GM21529 (cell line): ENCODE measurements at regions not wholly inside any gene's neighbourhood (a gene's known extent, or its start where the extent isn't known, plus 50 kb on each side); places are given as distances from the start of the nearest gene placed in this dataset.
"Not testable (repeated sequence)": the region's sequence is repeated elsewhere in the genome, so short reads cannot be mapped to it uniquely, and the experiment has no call there.

Source experiments
- ATAC-seq: cut with Tn5 transposase; IDR thresholded peaks from one replicate; pipeline ENCODE4 v1.9.1; 2021; ENCODE audit not compliant: unreplicated experiment

DNA sequence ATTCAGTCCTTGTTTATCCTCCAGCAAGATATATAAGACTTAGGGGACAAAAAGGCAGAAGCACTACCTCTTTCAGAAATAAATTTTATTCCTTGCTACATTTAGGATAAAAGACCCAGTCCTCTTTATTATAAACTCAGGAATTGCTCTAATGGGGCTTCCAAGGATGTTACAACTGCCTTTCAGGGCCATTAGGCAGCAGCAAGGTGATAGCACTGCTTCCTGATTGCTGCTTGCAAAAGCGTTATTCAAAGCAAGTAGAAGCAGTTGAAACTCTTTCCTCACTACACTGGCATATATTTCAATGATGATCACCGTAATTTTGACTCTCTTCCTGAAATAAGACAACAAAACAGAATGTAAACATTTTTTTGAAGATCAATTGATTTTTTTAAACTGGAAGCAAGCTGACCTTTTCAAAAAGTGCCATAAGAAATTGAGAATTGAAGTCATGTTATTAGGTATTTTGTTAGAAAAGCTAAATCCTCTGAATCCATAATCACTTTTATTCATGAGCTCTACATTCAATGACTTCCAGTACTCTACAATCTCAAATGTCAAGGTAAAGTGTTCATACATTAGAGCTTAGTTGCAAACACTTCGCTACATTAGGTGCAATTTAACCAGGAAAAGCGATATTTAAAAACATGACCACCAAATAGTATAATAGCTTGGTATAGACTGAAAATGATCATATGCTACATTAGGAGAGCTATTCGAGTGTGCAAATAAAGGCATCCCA is 233.4 kb upstream of the SYT10 start:
- ATAC-seq, result no peak

DNA sequence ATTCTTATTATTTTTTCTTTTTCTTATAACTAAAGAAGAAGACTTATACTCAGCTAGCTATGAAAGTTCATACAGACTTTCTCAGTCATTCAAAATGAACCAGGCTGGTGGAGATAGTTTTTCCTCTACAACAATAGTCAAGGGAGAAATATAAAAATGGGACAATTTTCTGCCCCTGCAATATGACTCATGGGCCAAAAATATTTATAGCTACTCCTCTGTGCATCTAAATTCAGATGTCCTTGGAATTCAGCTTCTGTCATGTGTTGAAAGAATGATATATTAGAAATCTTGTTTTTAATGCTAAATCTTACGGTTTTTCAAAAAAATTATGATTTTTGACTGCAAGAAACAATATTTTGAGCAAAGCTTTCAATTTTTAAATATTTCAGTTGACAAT is 237.2 kb upstream of the SYT10 start:
- ATAC-seq, result no peak

DNA sequence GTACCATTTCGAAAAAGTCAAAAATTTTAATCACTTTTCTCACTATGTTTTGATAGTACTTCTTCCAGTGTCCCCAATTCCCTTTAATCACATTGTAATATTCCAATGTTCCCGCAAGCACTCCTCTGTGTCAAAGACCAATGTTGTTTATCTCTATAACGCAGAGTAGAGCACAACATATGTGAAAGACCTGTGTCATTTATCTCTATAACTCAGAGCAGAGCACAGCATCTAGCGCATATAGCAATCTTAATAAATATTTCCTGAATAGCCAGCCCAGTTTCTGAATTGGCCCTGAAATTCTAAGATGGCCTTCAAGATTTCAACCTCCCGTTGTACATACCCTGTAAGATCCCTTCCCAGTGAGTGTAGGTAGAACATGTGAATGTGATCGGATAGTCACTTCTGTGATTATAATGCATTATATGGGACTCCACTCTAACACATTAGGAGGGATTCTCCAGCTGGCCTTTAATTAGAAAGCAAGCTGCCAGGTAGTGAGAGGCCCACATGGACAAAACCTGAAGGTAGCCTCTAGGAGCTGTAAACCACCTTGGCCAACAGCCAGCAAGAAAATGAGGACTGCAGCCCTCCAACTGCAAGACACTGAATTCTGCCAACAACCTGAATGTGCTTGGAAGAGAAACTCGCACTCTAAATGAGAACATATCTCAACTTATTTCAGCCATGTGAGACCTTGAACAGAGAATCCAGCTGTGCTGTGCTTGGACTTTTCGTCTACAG is 238.8 kb upstream of the SYT10 start:
- ATAC-seq, result no peak

DNA sequence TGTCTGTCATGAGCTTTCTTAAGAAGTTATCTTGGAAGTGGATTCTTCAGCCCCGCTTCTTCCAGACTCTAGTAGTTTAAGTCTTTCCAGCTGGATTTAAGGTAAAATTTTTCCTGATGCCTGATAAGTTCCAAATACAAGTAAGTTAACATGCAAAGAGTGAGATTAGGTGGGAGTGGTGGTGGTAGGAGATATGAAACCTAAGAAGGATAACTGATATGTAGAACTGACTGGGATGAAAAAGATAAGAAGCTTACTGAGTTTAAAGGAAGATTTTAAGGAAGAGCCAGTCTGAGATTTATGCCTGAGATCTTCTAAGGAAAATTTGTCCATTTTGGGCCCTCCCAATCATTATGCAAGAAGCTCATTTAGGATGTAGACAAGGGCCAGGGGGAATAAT is 250.9 kb upstream of the SYT10 start:
- no peak for ATAC-seq

DNA sequence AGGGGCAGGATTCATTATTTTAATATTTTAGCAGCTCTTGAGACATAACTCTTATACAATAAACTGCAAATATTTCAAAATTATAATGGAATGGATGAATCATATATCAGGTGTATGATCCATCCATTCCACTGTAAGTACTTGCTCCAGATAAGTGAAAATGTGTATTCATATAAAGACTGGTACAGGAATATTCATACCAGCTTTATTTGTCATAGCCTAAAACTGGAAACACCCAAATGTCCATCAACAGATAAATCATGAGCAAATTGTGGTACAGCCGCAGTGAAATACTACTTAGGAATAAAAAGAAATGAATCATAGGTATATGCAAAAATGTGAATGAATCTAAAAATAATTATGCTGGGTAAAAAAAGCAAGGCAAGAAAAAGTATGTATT is 263.6 kb upstream of the SYT10 start:
- ATAC-seq, result no peak

DNA sequence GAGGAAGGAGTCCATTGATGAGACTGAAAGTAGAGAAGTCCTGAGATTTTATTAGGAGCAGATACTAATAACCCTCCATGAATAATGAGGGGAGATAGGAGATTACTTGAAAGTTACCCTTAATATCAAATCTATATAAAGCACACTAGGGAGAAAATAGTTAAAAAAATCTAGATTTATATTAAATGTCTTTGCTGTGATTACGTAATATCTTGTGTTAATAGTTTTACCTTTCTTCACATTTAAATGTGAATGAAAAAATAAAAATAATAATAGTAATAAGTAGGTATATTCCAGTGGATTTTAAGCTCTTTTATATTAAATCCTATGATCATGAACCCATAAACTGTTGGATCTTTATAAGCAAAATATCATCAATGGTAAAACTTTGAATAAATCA is 267.3 kb upstream of the SYT10 start:
- no peak for ATAC-seq

DNA sequence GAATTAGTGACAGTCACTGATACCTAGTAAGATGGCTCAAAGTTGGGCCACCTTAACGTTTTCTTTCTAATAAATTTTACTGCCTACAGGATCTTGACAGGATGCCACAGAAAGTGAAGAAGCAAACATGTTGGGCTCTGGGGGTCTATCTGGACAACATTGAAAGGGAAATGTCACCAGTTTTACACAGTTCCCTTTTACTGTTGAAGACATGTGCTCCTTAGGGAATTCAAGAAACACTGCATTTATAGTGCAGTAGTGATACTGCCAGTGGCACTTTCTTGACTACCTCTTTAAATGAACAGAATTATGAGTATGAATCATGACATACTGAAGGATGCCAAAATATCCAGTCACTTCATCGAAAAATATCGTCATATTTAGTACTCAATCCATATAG is 269.3 kb upstream of the SYT10 start:
- no peak for ATAC-seq

DNA sequence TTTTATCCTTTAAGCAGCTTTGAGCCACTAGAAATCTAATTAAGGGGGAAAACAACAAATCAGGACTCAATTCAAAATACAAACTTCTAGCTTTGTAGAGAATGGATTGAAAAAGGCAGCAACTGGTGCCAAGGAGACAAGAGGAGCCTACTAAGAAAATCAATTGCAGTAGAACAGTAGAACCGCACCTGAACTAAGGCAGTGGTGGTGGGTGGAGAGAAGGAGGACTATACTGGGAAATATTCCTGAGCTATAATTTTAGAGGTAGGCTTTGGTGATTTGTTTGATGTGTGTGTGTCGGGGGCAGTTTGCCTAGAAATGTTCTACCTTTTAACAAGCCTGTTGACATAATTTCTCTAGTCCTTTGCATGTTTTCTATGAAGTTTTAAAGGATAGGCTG is 270.9 kb upstream of the SYT10 start:
- no peak for ATAC-seq

DNA sequence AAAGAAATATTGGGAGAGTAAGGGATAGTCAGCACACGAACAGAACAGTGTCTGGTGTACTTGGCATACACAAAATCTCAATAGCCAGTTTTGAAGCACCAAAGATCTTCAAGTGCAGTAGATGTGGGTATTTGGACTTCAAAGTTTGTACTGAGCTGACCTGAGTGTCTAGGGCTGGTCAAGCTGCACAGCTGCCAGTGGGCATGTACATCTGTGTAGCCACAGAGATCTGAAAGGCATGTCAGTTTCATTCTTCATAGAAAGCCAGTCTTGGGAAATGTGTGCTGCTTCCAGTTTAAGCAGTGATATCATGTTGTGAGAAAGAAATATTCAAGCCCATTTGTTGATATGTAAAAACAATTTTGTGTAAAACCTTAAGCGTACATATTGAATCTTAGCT is 279.0 kb upstream of the SYT10 start:
- ATAC-seq, result no peak

DNA sequence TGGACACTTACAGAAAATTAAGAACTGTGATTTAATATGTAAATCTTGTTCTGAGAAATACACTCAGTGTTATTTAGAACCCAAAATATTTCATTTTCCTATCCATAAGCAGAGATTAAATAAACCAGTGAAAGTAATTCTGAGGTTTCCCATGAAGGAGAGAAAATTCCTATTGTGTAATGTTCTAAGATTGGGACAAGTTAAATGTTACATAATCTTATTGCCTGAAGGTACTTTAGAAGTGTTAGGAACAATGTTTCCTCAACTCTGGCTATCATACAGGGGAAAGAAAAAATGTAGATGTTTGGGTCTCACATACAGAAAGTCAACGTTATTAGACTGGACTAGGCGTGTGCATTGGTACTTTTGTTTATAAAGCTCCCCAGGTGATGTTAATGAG is 281.9 kb upstream of the SYT10 start:
- ATAC-seq, result no peak

DNA sequence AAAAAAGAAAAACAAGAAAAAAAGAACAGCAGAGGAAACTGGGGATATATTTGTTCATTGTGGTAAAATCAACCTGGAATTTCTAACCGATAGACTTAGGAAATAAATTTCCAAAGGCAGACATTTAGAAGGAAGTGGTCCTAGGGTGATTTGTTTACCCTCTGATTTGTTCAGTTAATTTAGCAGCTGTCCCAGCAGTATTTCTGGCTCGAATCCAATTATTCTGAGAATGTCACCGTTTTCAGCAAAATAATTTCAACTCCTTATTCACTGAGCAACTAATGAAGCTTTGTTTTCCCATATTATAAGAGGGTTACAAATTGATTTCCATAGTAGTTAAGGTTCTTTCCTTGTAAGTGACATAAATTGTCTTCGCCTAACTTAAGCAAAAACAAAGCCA is 285.2 kb upstream of the SYT10 start:
- no peak for ATAC-seq

DNA sequence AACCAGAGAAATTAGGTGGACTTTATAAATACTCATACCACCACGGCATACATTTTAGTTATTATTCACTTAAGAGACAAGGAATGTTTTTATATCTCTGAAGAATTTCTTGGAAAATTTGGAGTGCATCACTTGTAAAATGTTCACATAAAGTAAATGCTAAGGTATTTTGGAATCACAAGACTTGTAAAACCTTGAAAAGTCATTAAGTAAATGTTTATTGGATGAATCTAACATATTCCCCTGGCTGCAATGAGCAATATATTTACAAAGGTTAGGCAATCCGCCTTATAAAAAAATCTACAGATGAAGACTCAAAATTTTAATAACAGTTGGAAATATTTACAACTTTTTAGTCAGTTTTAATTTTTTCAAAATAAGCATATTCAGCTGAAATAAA is 287.4 kb upstream of the ALG10 start:
- no peak for ATAC-seq

DNA sequence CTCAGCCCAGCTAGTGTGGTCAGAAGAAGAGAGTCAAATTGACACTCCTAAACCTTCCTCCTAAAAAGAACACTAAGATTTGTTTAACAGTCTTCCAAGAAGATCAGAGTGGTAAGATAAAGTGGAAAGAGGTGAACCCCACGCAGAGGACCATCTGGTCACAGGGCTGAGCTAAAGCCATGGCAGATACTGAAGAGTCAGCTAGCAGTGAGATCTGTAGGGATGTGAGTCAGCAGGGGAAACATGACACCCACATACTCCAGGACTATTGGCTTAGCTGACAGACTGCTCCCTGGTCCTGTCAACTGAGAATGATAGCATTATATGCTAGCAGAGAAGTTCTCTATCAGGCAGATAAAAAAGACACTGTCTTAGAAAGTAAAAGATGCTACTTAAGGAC is 269.4 kb upstream of the ALG10 start:
- ATAC-seq, result no peak

DNA sequence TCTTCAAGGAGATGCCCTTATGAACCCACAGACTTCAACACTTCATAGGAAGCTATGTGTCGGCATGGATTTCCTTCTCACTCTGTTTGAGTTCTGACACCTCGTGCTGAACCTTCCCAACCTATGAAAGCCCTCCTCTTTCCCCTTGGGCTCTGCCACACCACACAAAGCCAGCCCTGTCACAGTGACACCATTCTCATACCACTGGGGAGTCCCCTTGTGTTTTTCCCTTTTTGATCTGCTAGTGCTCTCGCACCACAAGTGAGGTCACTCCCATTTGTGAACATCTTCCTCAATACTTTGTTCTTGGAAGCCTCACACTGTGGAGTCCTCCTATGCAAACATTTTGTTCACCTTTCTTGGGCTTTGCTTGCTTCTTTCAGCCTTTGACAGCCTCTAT is 264.6 kb upstream of the ALG10 start:
- ATAC-seq, result no peak

DNA sequence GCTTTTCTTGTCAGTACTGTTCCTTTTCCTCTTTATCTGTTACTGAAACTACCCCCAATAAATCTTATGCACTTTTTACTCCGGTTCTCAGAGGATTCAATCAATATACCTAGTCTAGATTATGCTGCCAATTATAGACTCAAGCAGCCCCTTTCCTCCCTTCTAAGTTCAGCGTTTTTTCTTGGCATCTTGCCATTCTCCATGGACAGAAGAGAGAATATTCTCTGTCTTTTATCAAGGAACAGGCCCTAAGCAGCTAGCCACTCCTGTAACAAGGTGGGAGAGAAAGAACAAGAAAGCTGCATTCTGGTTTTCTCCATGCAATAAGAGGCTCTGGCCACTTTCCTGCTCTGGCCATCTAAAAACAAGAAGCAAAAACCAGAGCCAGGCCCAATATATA is 263.0 kb upstream of the ALG10 start:
- no peak for ATAC-seq

DNA sequence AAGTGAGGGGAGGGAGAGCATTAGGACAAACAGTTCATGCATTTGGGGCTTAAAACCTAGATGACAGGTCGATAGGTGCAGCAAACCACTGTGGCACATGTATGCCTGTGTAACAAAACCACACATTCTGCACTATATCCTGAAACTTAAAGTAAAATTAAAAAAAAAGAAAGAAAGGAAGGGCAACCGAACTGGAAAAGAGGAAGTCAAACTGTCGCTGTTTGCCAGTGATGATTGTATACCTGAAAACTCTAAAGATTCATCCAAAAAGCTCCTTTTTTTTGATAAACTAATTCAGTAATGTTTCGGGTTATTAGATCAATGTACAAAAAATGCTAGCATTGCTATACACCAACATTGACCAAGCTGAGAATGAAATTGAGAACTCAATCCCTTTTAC is 259.0 kb upstream of the ALG10 start:
- no peak for ATAC-seq

DNA sequence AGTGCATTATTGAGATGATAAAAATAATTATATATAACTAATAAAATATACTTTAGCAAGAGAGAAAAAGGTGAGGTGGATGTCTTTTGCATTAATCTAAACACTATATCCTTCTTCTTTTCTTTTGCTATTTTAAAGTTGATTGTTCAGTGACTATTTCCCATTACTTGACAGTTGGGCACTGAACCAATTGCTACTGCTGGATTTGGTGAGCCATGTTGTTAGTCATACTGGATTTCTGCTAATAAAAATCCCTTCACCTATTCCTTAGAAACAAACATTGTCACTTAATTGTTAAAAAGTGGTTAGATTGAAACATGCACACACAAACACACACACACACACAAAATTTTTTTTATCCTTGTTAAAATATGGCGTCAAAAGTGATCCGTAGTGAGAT is 251.6 kb upstream of the ALG10 start:
- no peak for ATAC-seq

DNA sequence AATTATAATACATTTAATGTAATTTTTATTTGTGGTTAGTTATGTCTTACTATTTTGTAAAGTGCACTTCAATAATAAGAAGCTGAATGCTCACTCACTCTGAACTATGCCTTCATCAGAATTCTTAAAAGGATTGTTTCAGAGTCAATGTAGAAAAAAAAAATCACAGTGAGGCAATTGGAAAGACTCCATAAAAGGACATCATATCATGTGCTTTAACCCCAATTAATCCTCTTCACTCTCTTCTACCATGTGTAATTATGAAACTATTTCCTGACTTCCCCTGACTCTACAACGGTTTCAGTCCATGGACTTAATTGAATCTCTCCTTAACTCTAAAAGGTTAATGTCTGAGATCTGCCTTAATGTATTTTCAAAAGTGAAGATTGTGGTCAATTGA is 250.4 kb upstream of the ALG10 start:
- ATAC-seq, result no peak

DNA sequence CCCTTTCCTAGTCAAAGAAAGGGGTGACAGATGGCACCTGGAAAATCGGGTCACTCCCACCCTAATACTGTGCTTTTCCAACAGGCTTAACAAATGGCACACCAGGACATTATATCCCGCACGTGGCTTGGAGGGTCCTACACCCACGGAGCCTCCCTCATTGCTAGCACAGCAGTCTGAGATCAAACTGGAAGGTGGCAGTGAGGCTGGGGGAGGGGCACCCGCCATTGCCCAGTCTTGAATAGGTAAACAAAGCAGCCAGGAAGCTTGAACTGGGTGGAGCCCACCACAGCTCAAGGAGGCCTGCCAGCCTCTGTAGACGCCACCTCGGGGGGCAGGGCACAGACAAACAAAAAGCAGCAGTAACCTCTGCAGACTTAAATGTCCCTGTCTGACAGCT is 249.2 kb upstream of the ALG10 start:
- not testable (repeated sequence) for ATAC-seq

DNA sequence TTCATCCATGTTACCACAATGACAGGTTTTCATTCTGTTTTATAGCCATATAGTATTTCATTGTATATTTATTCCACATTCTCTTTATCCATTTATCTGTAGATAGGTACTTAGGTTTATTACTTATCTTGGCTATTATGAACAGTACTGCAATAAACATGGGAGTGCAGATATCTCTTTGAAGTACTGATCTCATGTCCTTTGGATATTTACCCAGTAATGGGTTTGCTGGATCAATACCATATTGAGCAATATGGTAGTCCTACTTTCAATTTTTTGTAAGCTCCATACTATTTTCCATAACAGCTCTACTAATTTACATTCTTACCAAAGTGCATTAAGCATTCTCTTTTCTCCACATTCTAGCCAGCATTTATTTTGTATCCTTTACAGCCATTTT is 235.8 kb upstream of the ALG10 start:
- ATAC-seq, result no peak

DNA sequence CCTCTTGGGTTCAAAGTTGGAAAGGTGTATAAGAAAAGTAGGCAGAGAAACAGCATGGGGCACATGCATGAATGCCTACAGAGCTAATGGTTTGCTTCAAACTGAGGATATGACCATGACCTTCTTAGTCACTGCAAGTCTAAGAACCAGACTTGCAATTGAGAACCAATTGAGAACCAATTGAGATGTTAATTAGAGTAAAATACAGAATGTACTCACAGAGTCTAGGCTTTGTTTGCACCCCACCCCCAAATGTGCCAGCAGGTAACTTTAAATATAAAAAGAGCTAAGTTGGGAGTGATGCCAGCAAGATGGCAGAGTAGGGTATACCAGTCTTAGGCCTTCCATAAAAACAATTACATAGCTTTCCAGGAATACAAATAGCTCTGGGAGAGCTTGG is 227.3 kb upstream of the ALG10 start:
- ATAC-seq, result no peak

DNA sequence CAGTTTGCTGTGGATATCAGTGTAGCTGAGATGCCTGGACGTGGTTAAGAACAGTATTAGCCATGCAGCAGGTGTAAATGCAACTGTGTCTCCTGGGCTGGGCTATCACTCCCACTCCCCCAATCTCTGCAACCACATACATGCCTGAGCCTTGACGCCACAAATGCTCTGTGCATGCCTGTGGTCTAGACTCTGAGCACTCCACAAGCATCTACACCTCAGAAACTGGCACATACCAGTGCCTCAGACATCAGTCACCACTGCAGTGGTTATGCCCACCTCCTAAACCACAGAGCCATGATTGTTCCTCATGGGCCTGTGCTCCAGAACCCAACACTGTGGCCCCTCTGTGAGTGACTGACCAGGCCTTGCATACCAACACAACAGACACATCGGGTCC is 226.8 kb upstream of the ALG10 start:
- no peak for ATAC-seq

DNA sequence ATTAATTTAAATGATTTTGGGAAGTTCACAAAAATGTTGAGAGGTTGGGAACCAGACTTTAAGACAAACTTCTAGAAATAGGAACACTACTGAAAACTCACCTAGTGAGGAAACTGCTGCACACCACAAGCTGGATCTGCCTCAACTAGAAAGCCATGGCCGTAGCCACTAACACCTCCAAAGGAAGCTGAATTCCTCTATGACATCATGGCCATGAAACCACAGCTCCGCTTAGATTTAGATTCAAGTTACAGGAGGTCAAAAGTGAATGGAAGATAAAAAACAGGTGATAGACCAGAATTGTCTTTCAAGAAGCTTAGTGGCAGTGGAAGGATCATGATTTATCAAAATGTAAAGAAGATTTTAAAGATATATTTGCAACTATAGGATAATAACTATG is 208.8 kb upstream of the ALG10 start:
- no peak for ATAC-seq
